ENCODE measurements at regions not wholly inside any gene's neighbourhood (a gene's known extent, or its start where the extent isn't known, plus 50 kb on each side); places are given as distances from the start of the nearest gene placed in this dataset.

DNA sequence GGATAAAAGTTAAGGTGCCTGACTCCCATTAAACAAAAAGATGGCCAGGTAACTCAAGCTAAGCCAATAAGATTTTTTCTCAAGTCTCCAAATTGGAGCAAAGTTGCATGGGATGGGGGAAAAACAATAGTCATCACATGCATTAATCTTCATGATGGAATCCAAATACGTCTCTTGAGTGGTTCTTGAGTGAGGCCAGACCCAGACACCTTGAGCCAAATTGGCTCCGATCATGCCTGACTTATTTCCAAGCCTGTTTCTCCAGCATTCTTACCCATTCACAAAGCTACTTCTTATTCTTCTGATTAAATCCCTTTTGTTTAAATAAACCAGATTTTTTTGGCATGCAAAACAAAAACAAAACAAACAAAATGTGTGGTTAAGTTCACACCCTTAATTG is 420.3 kb upstream of the NRSN1 start:
- H2AK9ac ChIP-seq (replicated peaks; ENCODE audit: low read depth, low read length, poor library complexity), result no peak overlapping the region
- no CpG with 5 or more reads among the region's 2 CpGs for WGBS, 2 experiments (ENCODE audit: extremely low coverage in 2 of 2, insufficient read length in 1 of 2)
- no peak overlapping the region for H3K9ac ChIP-seq (ENCODE audit: low read depth, low read length)
- no peaks in the 10 kb centered on the region for H3K27me3 ChIP-seq (ENCODE audit: control insufficient read depth, insufficient read depth, low read length)
- ChIA-PET CTCF (no interaction called here), POLR2A (ENCODE audit: unreplicated experiment) (no interaction called here)
- in situ Hi-C loops (cut with MboI; ENCODE audit: low sequenced_read_pairs) (no loop called here), intact Hi-C loops (cut with micrococcal nuclease) (no loop called here), dilution Hi-C loops (cut with HindIII; ENCODE audit: low sequenced_read_pairs, unreplicated experiment) (no loop called here)
- H4K20me1 ChIP-seq (ENCODE audit: insufficient read depth, low read length), result no peaks in the 10 kb centered on the region
- no peaks in the 10 kb centered on the region for H3K4me1 ChIP-seq (ENCODE audit: control insufficient read depth, insufficient read depth, low read length)
- H3K23ac ChIP-seq (ENCODE audit: low read depth, low read length), result no peak overlapping the region
- no peak overlapping the region for H4K8ac ChIP-seq (ENCODE audit: low read depth in 2 of 2, low read length in 2 of 2)
- H3K27ac ChIP-seq (ENCODE audit: insufficient read depth, low read length), result no peak overlapping the region
- H3K4me3 ChIP-seq (ENCODE audit: insufficient read depth, low read depth, low read length), result no peak overlapping the region
- no peak overlapping the region for H3K18ac ChIP-seq (ENCODE audit: low read depth, low read length)
- no peak overlapping the region for H2AFZ ChIP-seq (replicated peaks; ENCODE audit: low read length, poor library complexity)
- H3K36me3 ChIP-seq (ENCODE audit: control insufficient read depth, insufficient read depth, low read length), result no peaks in the 10 kb centered on the region
- no peak overlapping the region for H3K14ac ChIP-seq (replicated peaks; ENCODE audit: low read depth, low read length)
- no peak overlapping the region for H2AK5ac ChIP-seq (ENCODE audit: low read depth, low read length)
- H2BK5ac ChIP-seq (ENCODE audit: low read depth, low read length, poor library complexity, severe bottlenecking), result no peak overlapping the region
- no peak for DNase-seq
- ATAC-seq (ENCODE audit: low read depth), result no peak
- no peak overlapping the region for H3K56ac ChIP-seq (ENCODE audit: extremely low read depth, insufficient read depth, low read length)
- H3K9me1 ChIP-seq (ENCODE audit: insufficient read depth, low read length), result no peaks in the 10 kb centered on the region
- H3K9me3 ChIP-seq (ENCODE audit: control insufficient read depth, insufficient read depth, low read length), result peaks cover 10% of the 10 kb centered on the region
- no TSS peak for BruUV-seq (replicated peaks)
- H3K4ac ChIP-seq (ENCODE audit: low read depth, low read length), result no peak overlapping the region
- no peak overlapping the region for H3K4me2 ChIP-seq (ENCODE audit: low read depth, low read length)
- H3K79me1 ChIP-seq (ENCODE audit: low read depth in 1 of 2, low read length in 2 of 2), result no peaks in the 10 kb centered on the region
- H4K91ac ChIP-seq (ENCODE audit: insufficient read depth, low read depth, low read length), result no peak overlapping the region
- no peak overlapping the region for H2BK15ac ChIP-seq (ENCODE audit: low read depth, low read length)
- no peak overlapping the region for H2BK120ac ChIP-seq (ENCODE audit: low read depth, low read length)
- no peak overlapping the region for H4K5ac ChIP-seq (ENCODE audit: low read depth, low read length)
- TF ChIP-seq, protein P1, sequence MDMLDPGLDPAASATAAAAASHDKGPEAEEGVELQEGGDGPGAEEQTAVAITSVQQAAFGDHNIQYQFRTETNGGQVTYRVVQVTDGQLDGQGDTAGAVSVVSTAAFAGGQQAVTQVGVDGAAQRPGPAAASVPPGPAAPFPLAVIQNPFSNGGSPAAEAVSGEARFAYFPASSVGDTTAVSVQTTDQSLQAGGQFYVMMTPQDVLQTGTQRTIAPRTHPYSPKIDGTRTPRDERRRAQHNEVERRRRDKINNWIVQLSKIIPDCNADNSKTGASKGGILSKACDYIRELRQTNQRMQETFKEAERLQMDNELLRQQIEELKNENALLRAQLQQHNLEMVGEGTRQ (IDR thresholded peaks at IDR 0.05; ENCODE audit: low read depth, low read length), result no peak
- TF ChIP-seq SMC3 (IDR thresholded peaks at IDR 0.05; ENCODE audit: low read depth, low read length) (no peak), RCOR1 (IDR thresholded peaks at IDR 0.05; ENCODE audit: insufficient replicate concordance, low read length) (no peak), MAZ (IDR thresholded peaks at IDR 0.05; ENCODE audit: borderline replicate concordance, low read depth, low read length) (no peak), MAFK (IDR thresholded peaks at IDR 0.05; ENCODE audit: low read depth, low read length) (no peak), RFX5 (IDR thresholded peaks at IDR 0.05; ENCODE audit: low read depth, low read length) (no peak), POLR2A (IDR thresholded peaks at IDR 0.05; ENCODE audit: low read depth, low read length) (no peak), MXI1 (IDR thresholded peaks at IDR 0.05; ENCODE audit: borderline replicate concordance, low read depth, low read length) (no peak), NFE2L2 (IDR thresholded peaks at IDR 0.05; ENCODE audit: low read depth, low read length) (no peak), CHD1 (IDR thresholded peaks at IDR 0.05; ENCODE audit: low read depth, low read length) (no peak), RAD21 (IDR thresholded peaks at IDR 0.05; ENCODE audit: low read length) (no peak), BHLHE40 (IDR thresholded peaks at IDR 0.05; ENCODE audit: low read depth, low read length) (no peak), CEBPB (IDR thresholded peaks at IDR 0.05; ENCODE audit: low read depth, low read length) (no peak), FOS (IDR thresholded peaks at IDR 0.05; ENCODE audit: low read depth, low read length) (no peak)
- TF ChIP-seq, protein P2, sequence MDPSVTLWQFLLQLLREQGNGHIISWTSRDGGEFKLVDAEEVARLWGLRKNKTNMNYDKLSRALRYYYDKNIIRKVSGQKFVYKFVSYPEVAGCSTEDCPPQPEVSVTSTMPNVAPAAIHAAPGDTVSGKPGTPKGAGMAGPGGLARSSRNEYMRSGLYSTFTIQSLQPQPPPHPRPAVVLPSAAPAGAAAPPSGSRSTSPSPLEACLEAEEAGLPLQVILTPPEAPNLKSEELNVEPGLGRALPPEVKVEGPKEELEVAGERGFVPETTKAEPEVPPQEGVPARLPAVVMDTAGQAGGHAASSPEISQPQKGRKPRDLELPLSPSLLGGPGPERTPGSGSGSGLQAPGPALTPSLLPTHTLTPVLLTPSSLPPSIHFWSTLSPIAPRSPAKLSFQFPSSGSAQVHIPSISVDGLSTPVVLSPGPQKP (IDR thresholded peaks at IDR 0.05; ENCODE audit: borderline replicate concordance, low read depth, low read length), result no peak
- TF ChIP-seq, protein P3, sequence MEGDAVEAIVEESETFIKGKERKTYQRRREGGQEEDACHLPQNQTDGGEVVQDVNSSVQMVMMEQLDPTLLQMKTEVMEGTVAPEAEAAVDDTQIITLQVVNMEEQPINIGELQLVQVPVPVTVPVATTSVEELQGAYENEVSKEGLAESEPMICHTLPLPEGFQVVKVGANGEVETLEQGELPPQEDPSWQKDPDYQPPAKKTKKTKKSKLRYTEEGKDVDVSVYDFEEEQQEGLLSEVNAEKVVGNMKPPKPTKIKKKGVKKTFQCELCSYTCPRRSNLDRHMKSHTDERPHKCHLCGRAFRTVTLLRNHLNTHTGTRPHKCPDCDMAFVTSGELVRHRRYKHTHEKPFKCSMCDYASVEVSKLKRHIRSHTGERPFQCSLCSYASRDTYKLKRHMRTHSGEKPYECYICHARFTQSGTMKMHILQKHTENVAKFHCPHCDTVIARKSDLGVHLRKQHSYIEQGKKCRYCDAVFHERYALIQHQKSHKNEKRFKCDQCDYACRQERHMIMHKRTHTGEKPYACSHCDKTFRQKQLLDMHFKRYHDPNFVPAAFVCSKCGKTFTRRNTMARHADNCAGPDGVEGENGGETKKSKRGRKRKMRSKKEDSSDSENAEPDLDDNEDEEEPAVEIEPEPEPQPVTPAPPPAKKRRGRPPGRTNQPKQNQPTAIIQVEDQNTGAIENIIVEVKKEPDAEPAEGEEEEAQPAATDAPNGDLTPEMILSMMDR (conservative IDR thresholded peaks at IDR 0.05; ENCODE audit: low read depth, low read length), result no peak
- H2BK20ac ChIP-seq (ENCODE audit: low read depth, low read length), result no peak overlapping the region
